Tibial nerve (tissue), 3 donors: ENCODE measurements at regions not wholly inside any gene's neighbourhood (a gene's known extent, or its start where the extent isn't known, plus 50 kb on each side); places are given as distances from the start of the nearest gene placed in this dataset.

Source experiments
- POLR2A ChIP-seq, 2 donors: fragments of 450-650 bp; IDR thresholded peaks; one replicate each; pipeline ENCODE4 v1.6.1; 2017; ENCODE audit warnings: antibody characterized with exemption in 2 of 2, mild to moderate bottlenecking in 2 of 2, moderate library complexity in 2 of 2
- TF ChIP-seq, protein P1 (sequence below), 5 experiments: fragments of 200-600 bp in 3 of 5; fragments of 450-650 bp in 2 of 5; sonication (generic) in 3 of 5; IDR thresholded peaks; one replicate each; pipeline ENCODE4 v1.5.1; 2016 to 2019; ENCODE audit warnings: antibody characterized with exemption in 5 of 5, mild to moderate bottlenecking in 3 of 5, moderate library complexity in 2 of 5

DNA sequence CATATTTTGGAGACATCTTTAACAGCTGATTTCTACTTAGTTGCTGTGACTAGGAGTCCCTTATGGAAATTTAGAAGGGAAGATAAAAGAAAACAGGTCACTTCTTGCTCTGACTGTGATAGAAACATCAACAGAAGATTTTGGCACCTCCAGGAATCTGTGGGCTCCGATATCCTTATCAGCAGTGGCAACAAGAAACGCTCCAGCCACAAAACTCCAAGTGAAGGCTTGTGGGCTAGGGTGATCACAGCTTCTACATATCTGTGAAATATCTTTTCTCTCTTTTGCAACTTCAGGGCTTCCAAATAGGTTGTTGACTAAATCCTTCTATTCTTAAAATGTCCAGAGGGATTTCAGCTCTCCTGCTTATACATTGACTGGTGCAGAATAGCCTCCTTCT lies 1625.5 kb upstream of the CDH6 start:
- no peak for TF ChIP-seq POLR2A (IDR thresholded peaks at IDR 0.05)
- TF ChIP-seq, protein P1, sequence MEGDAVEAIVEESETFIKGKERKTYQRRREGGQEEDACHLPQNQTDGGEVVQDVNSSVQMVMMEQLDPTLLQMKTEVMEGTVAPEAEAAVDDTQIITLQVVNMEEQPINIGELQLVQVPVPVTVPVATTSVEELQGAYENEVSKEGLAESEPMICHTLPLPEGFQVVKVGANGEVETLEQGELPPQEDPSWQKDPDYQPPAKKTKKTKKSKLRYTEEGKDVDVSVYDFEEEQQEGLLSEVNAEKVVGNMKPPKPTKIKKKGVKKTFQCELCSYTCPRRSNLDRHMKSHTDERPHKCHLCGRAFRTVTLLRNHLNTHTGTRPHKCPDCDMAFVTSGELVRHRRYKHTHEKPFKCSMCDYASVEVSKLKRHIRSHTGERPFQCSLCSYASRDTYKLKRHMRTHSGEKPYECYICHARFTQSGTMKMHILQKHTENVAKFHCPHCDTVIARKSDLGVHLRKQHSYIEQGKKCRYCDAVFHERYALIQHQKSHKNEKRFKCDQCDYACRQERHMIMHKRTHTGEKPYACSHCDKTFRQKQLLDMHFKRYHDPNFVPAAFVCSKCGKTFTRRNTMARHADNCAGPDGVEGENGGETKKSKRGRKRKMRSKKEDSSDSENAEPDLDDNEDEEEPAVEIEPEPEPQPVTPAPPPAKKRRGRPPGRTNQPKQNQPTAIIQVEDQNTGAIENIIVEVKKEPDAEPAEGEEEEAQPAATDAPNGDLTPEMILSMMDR (IDR thresholded peaks at IDR 0.05), result no peak
